ENCODE measurements at regions not wholly inside any gene's neighbourhood (a gene's known extent, or its start where the extent isn't known, plus 50 kb on each side); places are given as distances from the start of the nearest gene placed in this dataset.

DNA sequence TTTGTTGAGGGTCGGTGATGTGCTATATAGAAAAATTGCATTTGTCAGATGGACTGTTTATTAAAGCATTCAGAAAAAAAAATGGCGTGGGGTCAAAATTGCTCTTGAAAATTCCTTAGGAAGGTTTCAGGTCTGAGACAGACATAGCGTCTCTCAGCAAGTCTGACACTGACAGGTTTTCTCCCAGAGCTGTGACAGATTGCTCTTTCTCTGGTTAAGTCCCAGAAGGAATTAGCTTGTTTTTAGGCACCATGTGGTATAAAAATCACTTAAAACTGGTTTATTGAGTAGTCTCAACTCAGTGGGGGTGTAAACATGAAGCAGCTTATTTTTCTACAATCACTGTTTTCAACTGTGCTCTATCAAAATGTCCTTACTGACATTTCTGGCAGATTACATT is 1379.8 kb downstream of the MAT2B start:
- H3K9me2 ChIP-seq (ENCODE audit: low read depth, low read length) = no peaks in the 10 kb centered on the region
- no peak overlapping the region for H3K27ac ChIP-seq (ENCODE audit: low read depth, low read length, poor library complexity, severe bottlenecking)
- H3K9me3 ChIP-seq (ENCODE audit: low read length) = no peaks in the 10 kb centered on the region
- no peaks in the 10 kb centered on the region for H3F3A ChIP-seq (ENCODE audit: insufficient read depth, low read length)
- H3K27me3 ChIP-seq (ENCODE audit: insufficient read depth, low read length) = no peaks in the 10 kb centered on the region
- no peak overlapping the region for H3K4me2 ChIP-seq (ENCODE audit: low read length)
- H3K79me2 ChIP-seq (ENCODE audit: insufficient read depth, low read length) = no peaks in the 10 kb centered on the region
- no peaks in the 10 kb centered on the region for H4K20me1 ChIP-seq (ENCODE audit: insufficient read depth, low read length)
- no peak overlapping the region for H2AFZ ChIP-seq (ENCODE audit: low read length)
- H3K36me3 ChIP-seq (ENCODE audit: insufficient read depth, low read length) = no peaks in the 10 kb centered on the region
- no peak overlapping the region for H3K9ac ChIP-seq (ENCODE audit: low read length)
- no peak for TF ChIP-seq EZH2 (IDR thresholded peaks at IDR 0.05; ENCODE audit: borderline replicate concordance, low read length)
- TF ChIP-seq, protein P1, sequence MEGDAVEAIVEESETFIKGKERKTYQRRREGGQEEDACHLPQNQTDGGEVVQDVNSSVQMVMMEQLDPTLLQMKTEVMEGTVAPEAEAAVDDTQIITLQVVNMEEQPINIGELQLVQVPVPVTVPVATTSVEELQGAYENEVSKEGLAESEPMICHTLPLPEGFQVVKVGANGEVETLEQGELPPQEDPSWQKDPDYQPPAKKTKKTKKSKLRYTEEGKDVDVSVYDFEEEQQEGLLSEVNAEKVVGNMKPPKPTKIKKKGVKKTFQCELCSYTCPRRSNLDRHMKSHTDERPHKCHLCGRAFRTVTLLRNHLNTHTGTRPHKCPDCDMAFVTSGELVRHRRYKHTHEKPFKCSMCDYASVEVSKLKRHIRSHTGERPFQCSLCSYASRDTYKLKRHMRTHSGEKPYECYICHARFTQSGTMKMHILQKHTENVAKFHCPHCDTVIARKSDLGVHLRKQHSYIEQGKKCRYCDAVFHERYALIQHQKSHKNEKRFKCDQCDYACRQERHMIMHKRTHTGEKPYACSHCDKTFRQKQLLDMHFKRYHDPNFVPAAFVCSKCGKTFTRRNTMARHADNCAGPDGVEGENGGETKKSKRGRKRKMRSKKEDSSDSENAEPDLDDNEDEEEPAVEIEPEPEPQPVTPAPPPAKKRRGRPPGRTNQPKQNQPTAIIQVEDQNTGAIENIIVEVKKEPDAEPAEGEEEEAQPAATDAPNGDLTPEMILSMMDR (IDR thresholded peaks at IDR 0.05; ENCODE audit: low read length) = no peak
- no peaks in the 10 kb centered on the region for H3K4me1 ChIP-seq (ENCODE audit: insufficient read depth, low read length, severe bottlenecking)
- no peak overlapping the region for H3K4me3 ChIP-seq (ENCODE audit: low read depth, low read length, poor library complexity, severe bottlenecking)

DNA sequence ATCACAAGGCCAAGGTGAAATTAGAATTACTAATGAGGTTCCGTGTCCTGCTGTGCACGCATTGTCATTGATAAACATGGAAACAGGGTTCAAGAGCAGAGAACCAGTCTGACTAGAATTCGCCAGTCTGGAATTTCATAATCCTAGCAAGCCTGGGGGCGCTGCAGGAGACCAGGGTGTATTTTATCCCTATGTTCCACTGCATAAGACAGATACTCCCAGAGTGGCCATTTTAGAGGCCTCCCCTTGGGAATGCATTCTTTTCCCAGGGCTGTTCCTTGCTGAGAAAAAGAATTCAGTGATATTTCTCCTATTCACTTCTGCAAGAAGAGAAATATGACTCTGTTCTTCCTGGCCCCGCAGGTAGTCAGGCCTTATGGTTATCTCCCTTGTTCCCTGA is 1387.7 kb downstream of the MAT2B start:
- TF ChIP-seq, protein P1 (IDR thresholded peaks at IDR 0.05; ENCODE audit: low read length) = no peak
- no peak for TF ChIP-seq EZH2 (IDR thresholded peaks at IDR 0.05; ENCODE audit: borderline replicate concordance, low read length)
- H3K4me2 ChIP-seq (ENCODE audit: low read length) = no peak overlapping the region
- H3K9me2 ChIP-seq (ENCODE audit: low read depth, low read length) = no peaks in the 10 kb centered on the region
- no peaks in the 10 kb centered on the region for H3K27me3 ChIP-seq (ENCODE audit: insufficient read depth, low read length)
- no peaks in the 10 kb centered on the region for H3K4me1 ChIP-seq (ENCODE audit: insufficient read depth, low read length, severe bottlenecking)
- no peaks in the 10 kb centered on the region for H3K79me2 ChIP-seq (ENCODE audit: insufficient read depth, low read length)
- no peaks in the 10 kb centered on the region for H3F3A ChIP-seq (ENCODE audit: insufficient read depth, low read length)
- H4K20me1 ChIP-seq (ENCODE audit: insufficient read depth, low read length) = no peaks in the 10 kb centered on the region
- no peak overlapping the region for H3K4me3 ChIP-seq (ENCODE audit: low read depth, low read length, poor library complexity, severe bottlenecking)
- no peaks in the 10 kb centered on the region for H3K9me3 ChIP-seq (ENCODE audit: low read length)
- H2AFZ ChIP-seq (ENCODE audit: low read length) = no peak overlapping the region
- no peaks in the 10 kb centered on the region for H3K36me3 ChIP-seq (ENCODE audit: insufficient read depth, low read length)
- H3K9ac ChIP-seq (ENCODE audit: low read length) = no peak overlapping the region
- H3K27ac ChIP-seq (ENCODE audit: low read depth, low read length, poor library complexity, severe bottlenecking) = no peak overlapping the region

DNA sequence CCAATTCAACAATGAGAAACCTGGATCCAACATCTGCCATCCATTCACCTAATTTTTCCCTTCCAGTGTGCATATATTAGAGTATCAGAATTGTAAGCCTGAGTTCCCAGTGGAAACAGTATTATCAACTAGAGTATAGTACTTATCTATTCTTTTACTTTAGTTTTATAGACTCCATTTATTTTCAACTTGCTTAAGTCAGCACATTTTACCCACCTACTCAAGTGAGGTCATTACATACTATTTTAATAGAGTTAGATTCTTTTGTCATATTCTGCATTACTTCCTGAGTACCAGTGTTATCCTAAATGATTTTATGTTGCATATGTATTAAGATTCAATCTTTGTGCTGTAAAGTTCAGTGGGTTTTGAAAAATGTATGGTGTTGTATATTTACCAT is 1393.3 kb downstream of the MAT2B start:
- no peaks in the 10 kb centered on the region for H3K27me3 ChIP-seq (ENCODE audit: insufficient read depth, low read length)
- H3K4me3 ChIP-seq (ENCODE audit: low read depth, low read length, poor library complexity, severe bottlenecking) = no peak overlapping the region
- no peak overlapping the region for H3K9ac ChIP-seq (ENCODE audit: low read length)
- no peaks in the 10 kb centered on the region for H3K9me3 ChIP-seq (ENCODE audit: low read length)
- H3F3A ChIP-seq (ENCODE audit: insufficient read depth, low read length) = no peaks in the 10 kb centered on the region
- H2AFZ ChIP-seq (ENCODE audit: low read length) = no peak overlapping the region
- H3K79me2 ChIP-seq (ENCODE audit: insufficient read depth, low read length) = no peaks in the 10 kb centered on the region
- TF ChIP-seq, protein P1 (IDR thresholded peaks at IDR 0.05; ENCODE audit: low read length) = no peak
- no peak for TF ChIP-seq EZH2 (IDR thresholded peaks at IDR 0.05; ENCODE audit: borderline replicate concordance, low read length)
- H3K4me2 ChIP-seq (ENCODE audit: low read length) = no peak overlapping the region
- H3K36me3 ChIP-seq (ENCODE audit: insufficient read depth, low read length) = no peaks in the 10 kb centered on the region
- no peak overlapping the region for H3K27ac ChIP-seq (ENCODE audit: low read depth, low read length, poor library complexity, severe bottlenecking)
- H3K9me2 ChIP-seq (ENCODE audit: low read depth, low read length) = no peaks in the 10 kb centered on the region
- H3K4me1 ChIP-seq (ENCODE audit: insufficient read depth, low read length, severe bottlenecking) = no peaks in the 10 kb centered on the region
- no peaks in the 10 kb centered on the region for H4K20me1 ChIP-seq (ENCODE audit: insufficient read depth, low read length)
